ENCODE measurements at regions not wholly inside any gene's neighbourhood (a gene's known extent, or its start where the extent isn't known, plus 50 kb on each side); places are given as distances from the start of the nearest gene placed in this dataset.

DNA sequence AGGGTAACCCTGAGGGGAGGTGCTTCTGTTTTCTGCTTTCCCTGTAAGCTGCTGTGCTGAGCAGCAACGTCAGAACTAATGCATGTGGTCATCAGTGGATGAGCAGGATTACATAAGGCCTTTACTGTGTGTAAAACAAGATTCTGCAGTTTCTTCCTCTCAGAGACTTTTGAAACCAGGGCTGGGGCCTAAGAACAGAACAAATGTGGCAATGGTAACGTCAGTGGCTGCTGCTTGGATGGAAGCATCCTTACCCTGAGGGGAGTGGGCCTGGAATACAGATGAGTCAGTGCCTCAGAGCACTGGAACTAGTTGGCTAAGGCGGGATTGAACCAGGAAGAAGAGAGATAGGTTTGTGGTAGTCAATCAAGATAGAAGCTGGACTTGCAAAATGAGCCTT is 180.2 kb upstream of the KCNH8 start:
- TF ChIP-seq POLR2AphosphoS5 (IDR thresholded peaks at IDR 0.05), result no peak
- TF ChIP-seq, protein P1, sequence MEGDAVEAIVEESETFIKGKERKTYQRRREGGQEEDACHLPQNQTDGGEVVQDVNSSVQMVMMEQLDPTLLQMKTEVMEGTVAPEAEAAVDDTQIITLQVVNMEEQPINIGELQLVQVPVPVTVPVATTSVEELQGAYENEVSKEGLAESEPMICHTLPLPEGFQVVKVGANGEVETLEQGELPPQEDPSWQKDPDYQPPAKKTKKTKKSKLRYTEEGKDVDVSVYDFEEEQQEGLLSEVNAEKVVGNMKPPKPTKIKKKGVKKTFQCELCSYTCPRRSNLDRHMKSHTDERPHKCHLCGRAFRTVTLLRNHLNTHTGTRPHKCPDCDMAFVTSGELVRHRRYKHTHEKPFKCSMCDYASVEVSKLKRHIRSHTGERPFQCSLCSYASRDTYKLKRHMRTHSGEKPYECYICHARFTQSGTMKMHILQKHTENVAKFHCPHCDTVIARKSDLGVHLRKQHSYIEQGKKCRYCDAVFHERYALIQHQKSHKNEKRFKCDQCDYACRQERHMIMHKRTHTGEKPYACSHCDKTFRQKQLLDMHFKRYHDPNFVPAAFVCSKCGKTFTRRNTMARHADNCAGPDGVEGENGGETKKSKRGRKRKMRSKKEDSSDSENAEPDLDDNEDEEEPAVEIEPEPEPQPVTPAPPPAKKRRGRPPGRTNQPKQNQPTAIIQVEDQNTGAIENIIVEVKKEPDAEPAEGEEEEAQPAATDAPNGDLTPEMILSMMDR (IDR thresholded peaks at IDR 0.05), result no peak
- TF ChIP-seq POLR2A (IDR thresholded peaks at IDR 0.05), result no peak
- TF ChIP-seq EP300 (IDR thresholded peaks at IDR 0.05), result no peak

Data from sigmoid colon (tissue), 4 donors.